IMR-90 (cell line): ENCODE measurements at regions not wholly inside any gene's neighbourhood (a gene's known extent, or its start where the extent isn't known, plus 50 kb on each side); places are given as distances from the start of the nearest gene placed in this dataset.

Experiments
- ATAC-seq: fragments of 200-7000 bp; cut with Tn5 transposase; 2 replicates; pipeline ENCODE4 v1.9.1; 2020; ENCODE audit warnings: low read depth, mild to moderate bottlenecking, moderate library complexity
- BruUV-seq: library from RNA; stranded (reverse); fragments of 400-500 nt; replicated peaks from 2 replicates; lab custom pipeline; 2021; lab: Mats Ljungman, UMichigan
- CTCF ChIA-PET: fragments of 300-600 bp; formaldehyde crosslinking; extraction: SDS; loops from one replicate; lab custom pipeline; 2021; ENCODE audit warnings: antibody characterized with exemption; lab: Yijun Ruan, JAX
- POLR2A ChIA-PET: fragments of 300-600 bp; sonication (Branson Sonifier 250); formaldehyde crosslinking; loops from one replicate; lab custom pipeline; 2022; ENCODE audit warnings: antibody characterized with exemption; ENCODE audit not compliant: unreplicated experiment; lab: Charles Lee
- DNase-seq: peaks from one replicate; pipeline ENCODE4 v3.0.0; 2013
- H2AFZ ChIP-seq: replicated peaks from 2 replicates; pipeline ENCODE3; 2013; ENCODE audit warnings: low read length, mild to moderate bottlenecking; ENCODE audit not compliant: poor library complexity
- H2AK5ac ChIP-seq: 2 replicates; pipeline ENCODE4 v1.6.1; 2013; ENCODE audit warnings: low read depth, low read length, inconsistent platforms
- H2AK9ac ChIP-seq: replicated peaks from 2 replicates; pipeline ENCODE3; 2013; ENCODE audit warnings: mild to moderate bottlenecking, low read depth, low read length, moderate library complexity; ENCODE audit not compliant: poor library complexity
- H2BK120ac ChIP-seq: 2 replicates; pipeline ENCODE4 v1.6.1; 2013; ENCODE audit warnings: low read depth, low read length, inconsistent platforms
- H2BK15ac ChIP-seq: 3 replicates; pipeline ENCODE4 v1.6.1; 2013; ENCODE audit warnings: low read depth, low read length, inconsistent platforms
- H2BK20ac ChIP-seq: 2 replicates; pipeline ENCODE4 v1.6.1; 2013; ENCODE audit warnings: low read depth, mild to moderate bottlenecking, inconsistent platforms, low read length, moderate library complexity
- H2BK5ac ChIP-seq: 2 replicates; pipeline ENCODE4 v1.6.1; 2013; ENCODE audit warnings: mild to moderate bottlenecking, low read depth, low read length, inconsistent platforms; ENCODE audit not compliant: poor library complexity, severe bottlenecking
- H3K14ac ChIP-seq: replicated peaks from 2 replicates; pipeline ENCODE4 v1.6.1; 2013; ENCODE audit warnings: low read depth, low read length, inconsistent platforms
- H3K18ac ChIP-seq: 2 replicates; pipeline ENCODE4 v1.6.1; 2013; ENCODE audit warnings: low read depth, low read length, control low read depth
- H3K23ac ChIP-seq: 2 replicates; pipeline ENCODE4 v1.6.1; 2013; ENCODE audit warnings: low read depth, low read length, inconsistent platforms
- H3K27ac ChIP-seq: 2 replicates; pipeline ENCODE4 v1.5.1; 2013; ENCODE audit warnings: mild to moderate bottlenecking, control low read depth, low read length; ENCODE audit not compliant: insufficient read depth
- H3K27me3 ChIP-seq: 2 replicates; pipeline ENCODE4 v1.6.1; 2013; ENCODE audit warnings: low read length; ENCODE audit not compliant: control insufficient read depth, insufficient read depth
- H3K36me3 ChIP-seq: 2 replicates; pipeline ENCODE4 v1.6.1; 2013; ENCODE audit warnings: low read length, mixed read lengths; ENCODE audit not compliant: control insufficient read depth, insufficient read depth
- H3K4ac ChIP-seq: 2 replicates; pipeline ENCODE4 v1.6.1; 2013; ENCODE audit warnings: low read depth, low read length, inconsistent platforms
- H3K4me1 ChIP-seq: 2 replicates; pipeline ENCODE4 v1.6.1; 2013; ENCODE audit warnings: low read length, mixed read lengths; ENCODE audit not compliant: control insufficient read depth, insufficient read depth
- H3K4me2 ChIP-seq: 2 replicates; pipeline ENCODE4 v1.6.1; 2013; ENCODE audit warnings: low read depth, mild to moderate bottlenecking, control low read depth, low read length, moderate library complexity
- H3K4me3 ChIP-seq: 2 replicates; pipeline ENCODE4 v1.5.1; 2013; ENCODE audit warnings: low read depth, mild to moderate bottlenecking, control low read depth, low read length, moderate library complexity; ENCODE audit not compliant: insufficient read depth
- H3K56ac ChIP-seq: 2 replicates; pipeline ENCODE4 v1.6.1; 2013; ENCODE audit warnings: low read length, inconsistent platforms; ENCODE audit not compliant: insufficient read depth; ENCODE audit errors: extremely low read depth
- H3K79me1 ChIP-seq, 2 experiments: 2 replicates each; pipeline ENCODE4 v1.6.1; 2013; ENCODE audit warnings: low read length in 2 of 2, inconsistent platforms in 1 of 2, low read depth in 1 of 2
- H3K9ac ChIP-seq: 2 replicates; pipeline ENCODE4 v1.6.1; 2013; ENCODE audit warnings: low read depth, low read length, control low read depth
- H3K9me1 ChIP-seq: 2 replicates; pipeline ENCODE4 v1.6.1; 2013; ENCODE audit warnings: low read length, inconsistent platforms; ENCODE audit not compliant: insufficient read depth
- H3K9me3 ChIP-seq: 2 replicates; pipeline ENCODE4 v1.6.1; 2013; ENCODE audit warnings: low read length; ENCODE audit not compliant: control insufficient read depth, insufficient read depth
- H4K20me1 ChIP-seq: 2 replicates; pipeline ENCODE4 v1.6.1; 2013; ENCODE audit warnings: low read length, inconsistent platforms; ENCODE audit not compliant: insufficient read depth
- H4K5ac ChIP-seq: 2 replicates; pipeline ENCODE4 v1.6.1; 2013; ENCODE audit warnings: mild to moderate bottlenecking, low read depth, low read length, control low read depth
- H4K8ac ChIP-seq, 2 experiments: 2 replicates each; pipeline ENCODE4 v1.6.1; 2013; ENCODE audit warnings: low read depth in 2 of 2, low read length in 2 of 2, control low read depth in 1 of 2, inconsistent platforms in 1 of 2
- H4K91ac ChIP-seq: 2 replicates; pipeline ENCODE4 v1.6.1; 2013; ENCODE audit warnings: low read depth, low read length, inconsistent platforms; ENCODE audit not compliant: insufficient read depth
- BHLHE40 ChIP-seq: fragments of 150-350 bp; IDR thresholded peaks from 2 replicates; pipeline ENCODE4 v1.6.1; 2016; ENCODE audit warnings: mild to moderate bottlenecking, low read depth, low read length
- CEBPB ChIP-seq: IDR thresholded peaks from 2 replicates; pipeline ENCODE4 v1.6.1; 2012; ENCODE audit warnings: low read depth, low read length, improper control_type of control experiment
- CHD1 ChIP-seq: IDR thresholded peaks from 2 replicates; pipeline ENCODE4 v1.6.1; 2012; ENCODE audit warnings: low read depth, low read length, improper control_type of control experiment
- FOS ChIP-seq: fragments of 150-350 bp; IDR thresholded peaks from 2 replicates; pipeline ENCODE4 v1.6.1; 2016; ENCODE audit warnings: low read depth, low read length
- MAFK ChIP-seq: IDR thresholded peaks from 2 replicates; pipeline ENCODE4 v1.6.1; 2012; ENCODE audit warnings: low read depth, low read length, improper control_type of control experiment
- MAZ ChIP-seq: IDR thresholded peaks from 2 replicates; pipeline ENCODE4 v1.6.1; 2012; ENCODE audit warnings: low read depth, mild to moderate bottlenecking, low read length, improper control_type of control experiment, moderate library complexity, borderline replicate concordance
- MXI1 ChIP-seq: IDR thresholded peaks from 2 replicates; pipeline ENCODE4 v1.6.1; 2012; ENCODE audit warnings: low read depth, mild to moderate bottlenecking, low read length, moderate library complexity, borderline replicate concordance
- NFE2L2 ChIP-seq: fragments of 150-350 bp; IDR thresholded peaks from 2 replicates; pipeline ENCODE4 v1.6.1; 2016; ENCODE audit warnings: low read depth, mild to moderate bottlenecking, low read length
- POLR2A ChIP-seq: IDR thresholded peaks from 2 replicates; pipeline ENCODE4 v1.6.1; 2012; ENCODE audit warnings: mild to moderate bottlenecking, low read depth, low read length
- RAD21 ChIP-seq: IDR thresholded peaks from 2 replicates; pipeline ENCODE4 v1.6.1; 2012; ENCODE audit warnings: low read length, improper control_type of control experiment
- RCOR1 ChIP-seq: IDR thresholded peaks from 2 replicates; pipeline ENCODE4 v1.6.1; 2012; ENCODE audit warnings: mild to moderate bottlenecking, low read length, improper control_type of control experiment; ENCODE audit not compliant: insufficient replicate concordance
- RFX5 ChIP-seq: IDR thresholded peaks from 2 replicates; pipeline ENCODE4 v1.8.0; 2012; ENCODE audit warnings: low read depth, mild to moderate bottlenecking, low read length, moderate library complexity
- SMC3 ChIP-seq: fragments of 150-350 bp; IDR thresholded peaks from 2 replicates; pipeline ENCODE4 v1.6.1; 2016; ENCODE audit warnings: low read depth, mild to moderate bottlenecking, antibody characterized with exemption, low read length, moderate library complexity
- whole genome bisulfite sequencing, 2 experiments: methylation state at CpG; one replicate each; pipeline versions ENCODE4 v1.1.5 to v1.1.7; 2013; ENCODE audit warnings: missing lambda C conversion rate in 2 of 2; ENCODE audit not compliant: insufficient read length in 1 of 2; ENCODE audit errors: extremely low coverage in 2 of 2; 5-methylcytosine and 5-hydroxymethylcytosine counted together
- dilution Hi-C: fragments of 300-500 bp; cut with HindIII; formaldehyde crosslinking; loops from one replicate; pipeline ENCODE4 v1.14.3; 2018; ENCODE audit warnings: low sequenced_read_pairs; ENCODE audit not compliant: unreplicated experiment
- in situ Hi-C: fragments of 300-500 bp; cut with MboI; formaldehyde crosslinking; loops from 3 replicates; pipeline ENCODE4 v1.14.3; 2019; ENCODE audit warnings: low sequenced_read_pairs, inconsistent platforms, mixed read lengths
- intact Hi-C: fragments of 100-400 bp; cut with micrococcal nuclease; formaldehyde crosslinking; loops from 2 replicates; pipeline ENCODE4 v1.10.0; 2022
- TF ChIP-seq, protein P1 (sequence below): fragments of 150-350 bp; IDR thresholded peaks from 2 replicates; pipeline ENCODE4 v1.6.1; 2016; ENCODE audit warnings: low read depth, mild to moderate bottlenecking, low read length, moderate library complexity, borderline replicate concordance
- TF ChIP-seq, protein P2 (sequence below): fragments of 150-350 bp; IDR thresholded peaks from 2 replicates; pipeline ENCODE4 v1.6.1; 2017; ENCODE audit warnings: mild to moderate bottlenecking, antibody characterized with exemption, low read length, low read depth
- TF ChIP-seq, protein P3 (sequence below): conservative IDR thresholded peaks from 2 replicates; pipeline ENCODE4 v1.5.1; 2012; ENCODE audit warnings: mild to moderate bottlenecking, low read depth, low read length, improper control_type of control experiment

DNA sequence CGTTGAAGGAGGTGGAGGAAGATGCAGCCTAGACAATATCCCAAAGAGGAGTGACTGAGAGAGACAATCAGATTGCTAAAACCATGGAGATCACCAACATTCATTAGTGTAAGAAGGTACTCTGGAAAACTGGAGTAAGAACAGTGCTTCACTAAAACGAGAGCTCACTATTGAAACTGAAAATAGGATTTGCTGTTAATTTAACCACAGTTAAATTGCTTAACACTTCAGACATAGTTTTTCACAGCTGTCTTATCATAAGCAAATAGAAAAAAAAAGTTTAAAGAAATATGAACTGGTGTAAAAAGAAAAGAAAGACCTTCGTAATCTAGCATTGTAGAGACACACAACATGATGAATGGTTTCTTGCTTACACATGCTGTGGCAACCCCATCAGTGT is 1049.8 kb upstream of the CHAC2 start:
- Histone ChIP-seq H3K9ac (no peak overlapping the region), H3K27me3 (no peaks in the 10 kb centered on the region), H4K5ac (no peak overlapping the region), H3K79me1 (no peaks in the 10 kb centered on the region), H2BK20ac (no peak overlapping the region), H3K14ac (no peak overlapping the region), H2AFZ (no peak overlapping the region), H3K56ac (no peak overlapping the region), H3K4me3 (no peak overlapping the region), H3K4ac (no peak overlapping the region), H2BK15ac (no peak overlapping the region), H2AK5ac (no peak overlapping the region), H4K8ac (no peak overlapping the region), H3K23ac (no peak overlapping the region), H2AK9ac (no peak overlapping the region), H3K9me1 (no peaks in the 10 kb centered on the region), H2BK120ac (no peak overlapping the region), H3K4me2 (no peak overlapping the region), H2BK5ac (no peak overlapping the region), H3K9me3 (no peaks in the 10 kb centered on the region), H4K91ac (no peak overlapping the region), H3K27ac (no peak overlapping the region), H3K4me1 (no peaks in the 10 kb centered on the region), H3K18ac (no peak overlapping the region), H4K20me1 (no peaks in the 10 kb centered on the region), H3K36me3 (no peaks in the 10 kb centered on the region)
- in situ Hi-C loops (no loop called here), intact Hi-C loops (no loop called here), dilution Hi-C loops (no loop called here)
- TF ChIP-seq RFX5, result no peak
- no peak for TF ChIP-seq SMC3
- no peak for TF ChIP-seq BHLHE40
- TF ChIP-seq RCOR1, result no peak
- no peak for TF ChIP-seq CHD1
- TF ChIP-seq, protein P1, sequence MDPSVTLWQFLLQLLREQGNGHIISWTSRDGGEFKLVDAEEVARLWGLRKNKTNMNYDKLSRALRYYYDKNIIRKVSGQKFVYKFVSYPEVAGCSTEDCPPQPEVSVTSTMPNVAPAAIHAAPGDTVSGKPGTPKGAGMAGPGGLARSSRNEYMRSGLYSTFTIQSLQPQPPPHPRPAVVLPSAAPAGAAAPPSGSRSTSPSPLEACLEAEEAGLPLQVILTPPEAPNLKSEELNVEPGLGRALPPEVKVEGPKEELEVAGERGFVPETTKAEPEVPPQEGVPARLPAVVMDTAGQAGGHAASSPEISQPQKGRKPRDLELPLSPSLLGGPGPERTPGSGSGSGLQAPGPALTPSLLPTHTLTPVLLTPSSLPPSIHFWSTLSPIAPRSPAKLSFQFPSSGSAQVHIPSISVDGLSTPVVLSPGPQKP, result no peak
- TF ChIP-seq RAD21, result no peak
- no peak for TF ChIP-seq POLR2A
- TF ChIP-seq, protein P2, sequence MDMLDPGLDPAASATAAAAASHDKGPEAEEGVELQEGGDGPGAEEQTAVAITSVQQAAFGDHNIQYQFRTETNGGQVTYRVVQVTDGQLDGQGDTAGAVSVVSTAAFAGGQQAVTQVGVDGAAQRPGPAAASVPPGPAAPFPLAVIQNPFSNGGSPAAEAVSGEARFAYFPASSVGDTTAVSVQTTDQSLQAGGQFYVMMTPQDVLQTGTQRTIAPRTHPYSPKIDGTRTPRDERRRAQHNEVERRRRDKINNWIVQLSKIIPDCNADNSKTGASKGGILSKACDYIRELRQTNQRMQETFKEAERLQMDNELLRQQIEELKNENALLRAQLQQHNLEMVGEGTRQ, result no peak
- TF ChIP-seq NFE2L2, result no peak
- TF ChIP-seq FOS, result no peak
- TF ChIP-seq MAFK, result no peak
- no peak for TF ChIP-seq MAZ
- no peak for TF ChIP-seq MXI1
- no peak for TF ChIP-seq CEBPB
- TF ChIP-seq, protein P3, sequence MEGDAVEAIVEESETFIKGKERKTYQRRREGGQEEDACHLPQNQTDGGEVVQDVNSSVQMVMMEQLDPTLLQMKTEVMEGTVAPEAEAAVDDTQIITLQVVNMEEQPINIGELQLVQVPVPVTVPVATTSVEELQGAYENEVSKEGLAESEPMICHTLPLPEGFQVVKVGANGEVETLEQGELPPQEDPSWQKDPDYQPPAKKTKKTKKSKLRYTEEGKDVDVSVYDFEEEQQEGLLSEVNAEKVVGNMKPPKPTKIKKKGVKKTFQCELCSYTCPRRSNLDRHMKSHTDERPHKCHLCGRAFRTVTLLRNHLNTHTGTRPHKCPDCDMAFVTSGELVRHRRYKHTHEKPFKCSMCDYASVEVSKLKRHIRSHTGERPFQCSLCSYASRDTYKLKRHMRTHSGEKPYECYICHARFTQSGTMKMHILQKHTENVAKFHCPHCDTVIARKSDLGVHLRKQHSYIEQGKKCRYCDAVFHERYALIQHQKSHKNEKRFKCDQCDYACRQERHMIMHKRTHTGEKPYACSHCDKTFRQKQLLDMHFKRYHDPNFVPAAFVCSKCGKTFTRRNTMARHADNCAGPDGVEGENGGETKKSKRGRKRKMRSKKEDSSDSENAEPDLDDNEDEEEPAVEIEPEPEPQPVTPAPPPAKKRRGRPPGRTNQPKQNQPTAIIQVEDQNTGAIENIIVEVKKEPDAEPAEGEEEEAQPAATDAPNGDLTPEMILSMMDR, result no peak
- CTCF ChIA-PET, result no interaction called here
- POLR2A ChIA-PET, result no interaction called here
- ATAC-seq (no peak), DNase-seq (no peak)
- BruUV-seq, result no TSS peak
- no CpG with 5 or more reads among the region's 3 CpGs for WGBS, 2 experiments
